Activated CD4-positive, alpha-beta T cell treated with anti-CD3 and anti-CD28 coated beads, Interleukin-2, Interleukin-6, amounts not matched to agents 100 ng/mL and 50 ng/mL, durations not matched to agents 16 hours and 8 hours (primary cell): ENCODE measurements at regions not wholly inside any gene's neighbourhood (a gene's known extent, or its start where the extent isn't known, plus 50 kb on each side); places are given as distances from the start of the nearest gene placed in this dataset.
"Not testable (repeated sequence)": the region's sequence is repeated elsewhere in the genome, so short reads cannot be mapped to it uniquely, and the experiment has no call there.

Experiments
- DNase-seq: peaks from one replicate; pipeline ENCODE4 v3.0.0-alpha.2; 2020

- DNase-seq, result not testable (repeated sequence)
Observed at GRCh38 chr7:75201606-75202079, 109.3 kb downstream of the GTF2IRD2B start.

DNA sequence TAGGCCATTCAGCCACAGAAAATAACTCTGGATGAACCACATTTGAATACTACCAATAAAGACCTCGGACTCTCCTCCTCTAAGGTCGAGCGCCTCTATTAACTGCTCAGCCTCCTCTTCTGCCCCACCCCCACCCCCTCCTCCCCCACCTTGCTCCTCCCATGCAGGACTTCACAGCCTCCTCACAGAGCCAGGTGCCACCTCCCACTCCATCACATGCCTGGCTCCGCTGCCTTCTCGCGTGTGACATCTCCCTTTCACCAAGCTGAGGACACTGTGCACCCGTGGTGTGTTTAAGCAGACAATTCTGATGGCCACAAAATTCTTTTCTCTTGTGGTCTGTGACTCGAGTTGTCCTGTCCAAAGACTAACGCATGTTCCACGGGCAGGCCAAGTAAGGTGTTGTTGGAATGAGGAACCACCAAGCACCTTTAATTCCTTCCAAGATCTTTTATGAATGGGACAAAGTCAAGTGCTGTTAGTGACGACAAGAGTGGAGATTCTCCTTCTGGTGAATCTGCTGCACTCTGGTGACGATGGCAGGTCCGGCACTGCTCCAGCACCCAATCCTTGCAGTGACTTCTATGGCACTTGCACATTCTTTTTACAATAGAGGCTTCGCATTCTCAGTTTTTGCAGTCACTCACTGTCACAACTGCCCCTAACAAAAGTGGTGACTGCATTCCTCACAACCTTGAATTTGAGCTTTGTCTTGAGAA lies 113.1 kb downstream of the GTF2IRD2B start:
- DNase-seq, result not testable (repeated sequence)

GRCh38 chr7:75215460-75215859 lies 123.1 kb downstream of the GTF2IRD2B start:
- not testable (repeated sequence) for DNase-seq

DNA sequence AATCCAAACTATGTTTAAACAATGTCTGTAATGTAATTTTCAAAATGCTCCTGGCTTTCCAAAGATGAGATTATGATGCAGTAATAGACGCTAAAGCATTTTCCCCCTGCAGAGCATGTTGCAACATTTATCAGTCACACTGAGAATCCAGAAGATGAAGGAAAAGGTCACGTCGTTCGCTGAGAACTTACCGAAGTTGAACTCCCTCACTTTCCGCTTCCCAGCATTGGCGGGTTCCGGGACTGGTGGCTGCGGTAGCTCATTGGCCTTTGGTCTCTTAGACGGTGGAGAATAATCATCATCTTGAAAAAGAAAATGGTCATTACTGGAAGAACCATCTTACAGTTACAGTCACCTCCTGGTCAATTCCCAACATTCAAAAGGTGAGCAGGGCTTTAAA lies 124.6 kb downstream of the GTF2IRD2B start:
- not testable (repeated sequence) for DNase-seq

GRCh38 chr7:75226102-75226501 lies 133.7 kb downstream of the GTF2IRD2B start:
- DNase-seq, result not testable (repeated sequence)

DNA sequence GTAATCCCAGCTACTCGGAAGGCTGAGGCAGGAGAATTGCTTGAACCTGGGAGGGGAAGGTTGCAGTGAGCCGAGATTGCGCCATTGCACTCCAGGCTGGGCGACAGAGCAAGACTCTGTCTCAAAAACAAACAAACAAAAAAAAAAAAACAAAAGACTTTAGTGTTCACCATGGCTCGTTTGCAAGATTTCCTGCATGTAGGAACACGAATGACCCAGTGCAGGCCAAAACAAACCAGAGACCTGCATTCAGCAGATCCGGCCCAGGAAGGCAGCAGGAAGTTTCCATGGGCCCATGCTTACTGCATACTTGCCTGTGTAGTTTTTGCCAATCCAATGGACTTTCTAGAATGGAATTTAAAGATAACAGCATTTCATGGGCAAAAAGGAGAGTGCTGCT lies 137.2 kb downstream of the GTF2IRD2B start:
- not testable (repeated sequence) for DNase-seq

- not testable (repeated sequence) for DNase-seq
Observed at GRCh38 chr7:75230558-75230957, 138.2 kb downstream of the GTF2IRD2B start.

- not testable (repeated sequence) for DNase-seq
Observed at GRCh38 chr7:75235092-75235826, 142.9 kb downstream of the GTF2IRD2B start.

DNA sequence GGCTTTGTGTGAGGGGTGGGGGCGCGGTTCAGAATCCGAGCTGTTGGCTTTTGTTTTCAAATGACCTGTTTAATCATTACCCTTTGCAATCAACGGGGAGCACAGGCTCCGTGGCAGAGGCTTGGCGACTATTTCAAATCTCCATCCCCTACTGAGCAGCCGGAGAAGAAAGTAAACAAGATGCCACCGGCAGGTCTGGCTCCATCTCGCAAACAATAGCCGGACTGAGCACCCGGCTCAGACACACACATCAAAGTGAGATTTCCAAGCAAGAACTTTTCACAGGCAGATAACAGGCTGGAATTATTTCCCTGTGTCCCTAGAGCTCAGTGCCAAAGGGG lies 143.4 kb downstream of the GTF2IRD2B start:
- DNase-seq, result not testable (repeated sequence)

DNA sequence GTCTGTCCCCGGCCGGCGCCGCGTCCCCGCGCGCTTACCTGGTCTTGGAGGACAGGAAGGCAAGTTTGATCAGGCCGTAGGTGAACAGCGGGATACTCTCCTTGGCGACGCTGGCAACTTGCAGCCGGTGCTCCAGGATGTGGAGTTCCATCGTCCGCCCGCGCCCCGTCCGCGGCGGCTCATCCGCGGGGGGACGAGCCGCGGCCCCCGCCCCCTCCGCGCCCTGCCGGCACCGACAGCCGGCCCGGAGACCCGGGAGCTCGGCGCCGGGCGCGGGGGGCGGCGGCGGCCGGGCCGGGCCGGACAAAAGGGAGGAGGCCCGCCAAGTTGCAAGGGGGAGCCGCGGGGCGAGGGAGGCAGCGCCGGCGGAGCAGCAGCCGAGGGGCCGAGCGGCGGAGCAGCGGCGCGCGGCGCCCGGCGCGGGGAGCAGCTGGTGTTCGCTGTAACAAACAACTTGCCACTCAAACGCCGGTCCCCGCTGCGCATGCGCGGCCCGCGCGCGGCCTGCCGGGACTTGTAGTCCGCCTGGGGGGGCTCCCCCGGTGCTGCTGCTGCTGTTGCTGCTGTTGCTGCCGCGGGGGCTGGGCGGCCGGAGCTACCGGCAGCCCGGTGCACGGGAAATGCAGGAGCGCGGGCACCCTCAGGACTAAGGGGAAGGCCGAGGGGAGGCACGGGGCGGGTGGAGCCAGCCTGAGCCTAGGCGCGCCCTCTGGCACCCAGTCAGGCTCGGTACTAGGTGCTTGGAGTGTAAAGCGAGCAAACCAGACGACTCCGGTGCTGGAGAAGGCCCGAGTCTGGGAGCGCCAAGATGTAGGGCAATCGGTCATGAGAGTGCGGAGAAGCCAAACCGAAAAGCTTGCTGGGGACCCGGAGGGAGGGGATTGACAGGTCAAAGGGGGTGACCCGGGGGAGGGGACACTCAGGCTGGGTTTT lies 145.1 kb downstream of the GTF2IRD2B start:
- DNase-seq, result peak; percentile 68

GRCh38 chr7:75238309-75238708 lies 145.9 kb downstream of the GTF2IRD2B start:
- not testable (repeated sequence) for DNase-seq

DNA sequence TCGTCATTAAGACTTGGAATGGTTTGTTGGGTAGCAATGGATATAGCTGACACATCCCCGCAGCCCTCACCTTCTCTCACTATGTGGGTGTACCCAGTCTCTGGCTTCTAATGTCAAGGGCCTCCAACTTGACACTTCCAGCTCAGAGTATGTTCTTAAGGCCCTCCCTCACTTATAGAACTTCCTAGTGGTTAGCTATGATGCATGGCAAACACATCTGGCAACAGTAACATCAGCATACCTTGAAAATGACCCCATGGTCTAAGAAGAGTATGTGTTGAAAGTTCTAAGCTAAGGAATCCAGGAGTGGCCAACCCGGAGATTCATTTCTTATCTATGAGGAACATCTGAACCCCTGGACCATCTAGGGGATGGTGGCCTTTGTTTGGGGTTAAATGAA lies 151.2 kb downstream of the GTF2IRD2B start:
- DNase-seq, result not testable (repeated sequence)

DNA sequence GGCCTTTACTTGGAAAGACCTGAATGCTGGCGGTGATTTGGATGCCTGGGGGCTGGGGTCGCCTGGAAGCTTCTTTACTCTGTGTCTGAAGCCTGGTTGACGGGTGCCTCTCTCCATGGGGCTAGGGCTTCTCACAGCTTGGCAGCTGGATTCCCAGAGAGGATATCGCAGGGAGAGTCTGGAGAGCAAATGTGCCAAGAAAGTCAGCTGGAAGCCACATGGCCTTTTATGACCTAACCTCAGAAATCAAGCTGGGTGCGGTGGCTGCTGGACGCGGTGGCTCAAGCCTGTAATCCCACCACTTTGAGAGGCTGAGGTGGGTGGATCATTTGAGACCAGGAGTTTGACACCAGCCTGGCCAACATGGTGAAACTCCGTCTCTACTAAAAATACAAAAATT lies 147.2 kb upstream of the TRIM73 start:
- DNase-seq, result not testable (repeated sequence)

GRCh38 chr7:75254238-75254637 lies 141.2 kb upstream of the TRIM73 start:
- DNase-seq, result not testable (repeated sequence)

- DNase-seq, result not testable (repeated sequence)
Observed at GRCh38 chr7:75257442-75257841, 138.0 kb upstream of the TRIM73 start.

DNA sequence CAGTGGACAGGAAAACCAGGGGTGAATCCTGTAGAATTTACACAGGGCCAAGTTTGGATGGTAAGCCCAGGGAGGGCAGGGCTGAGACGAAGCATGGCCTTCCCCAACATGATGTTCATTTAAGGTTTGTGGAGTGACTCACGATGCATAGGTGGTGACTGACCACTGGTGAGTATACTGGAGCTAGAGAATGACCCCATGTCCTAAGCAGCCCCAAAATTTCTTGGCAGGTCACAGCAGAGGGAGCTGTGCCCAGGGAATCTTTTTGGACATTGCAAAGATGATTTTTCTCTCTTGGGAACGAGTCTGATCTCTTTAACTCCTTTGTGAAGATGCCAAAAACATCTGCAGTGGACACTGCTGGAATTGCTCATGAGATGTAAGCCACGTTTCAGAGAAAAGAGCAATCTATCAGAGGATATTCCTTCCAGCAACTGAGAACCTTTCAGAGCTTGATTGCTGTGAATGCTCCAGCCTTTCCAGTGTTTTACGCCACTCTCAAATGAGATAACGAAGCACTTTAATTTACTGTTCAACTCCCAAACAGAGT lies 135.9 kb upstream of the TRIM73 start:
- not testable (repeated sequence) for DNase-seq

GRCh38 chr7:75261660-75262059 lies 133.8 kb upstream of the TRIM73 start:
- not testable (repeated sequence) for DNase-seq

DNA sequence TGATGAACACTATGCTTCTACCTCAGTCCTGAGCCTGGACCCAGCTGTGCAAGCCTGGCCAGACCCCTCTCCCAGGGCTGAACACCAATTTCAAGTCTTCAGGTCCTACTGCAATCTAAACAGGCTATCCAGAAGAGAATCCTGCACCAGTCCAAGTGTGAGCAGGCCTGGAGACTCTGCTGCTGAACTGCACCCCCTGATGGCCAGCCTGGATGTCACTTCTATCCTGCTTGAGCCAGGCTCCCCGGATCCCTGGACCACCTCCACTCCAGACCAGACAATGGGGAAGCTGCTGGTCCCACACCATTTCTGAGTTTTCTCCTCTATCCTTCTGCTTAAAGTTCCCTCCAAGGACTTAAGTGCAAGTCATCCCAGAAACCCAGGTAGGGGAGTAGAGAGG lies 127.3 kb upstream of the TRIM73 start:
- DNase-seq, result not testable (repeated sequence)

DNA sequence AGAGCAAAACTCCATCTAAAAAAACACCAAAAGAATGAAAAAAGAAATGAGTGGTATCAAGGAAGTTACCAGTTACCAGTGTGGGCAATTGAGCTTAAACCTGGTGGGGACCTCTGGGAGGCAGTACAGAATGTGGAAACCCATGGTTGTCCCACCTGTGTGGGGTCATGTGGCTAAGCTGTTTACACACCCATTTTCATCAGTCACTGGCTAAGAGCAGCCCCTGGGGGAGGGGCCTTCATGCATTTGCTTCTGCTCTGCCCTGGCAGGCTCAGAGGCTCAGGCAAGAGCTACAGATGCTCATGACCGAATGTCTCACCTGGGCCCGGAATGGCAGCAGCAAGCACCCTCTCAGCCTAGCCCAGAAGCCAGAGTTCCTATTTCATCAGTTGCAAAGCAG lies 126.3 kb upstream of the TRIM73 start:
- not testable (repeated sequence) for DNase-seq

DNA sequence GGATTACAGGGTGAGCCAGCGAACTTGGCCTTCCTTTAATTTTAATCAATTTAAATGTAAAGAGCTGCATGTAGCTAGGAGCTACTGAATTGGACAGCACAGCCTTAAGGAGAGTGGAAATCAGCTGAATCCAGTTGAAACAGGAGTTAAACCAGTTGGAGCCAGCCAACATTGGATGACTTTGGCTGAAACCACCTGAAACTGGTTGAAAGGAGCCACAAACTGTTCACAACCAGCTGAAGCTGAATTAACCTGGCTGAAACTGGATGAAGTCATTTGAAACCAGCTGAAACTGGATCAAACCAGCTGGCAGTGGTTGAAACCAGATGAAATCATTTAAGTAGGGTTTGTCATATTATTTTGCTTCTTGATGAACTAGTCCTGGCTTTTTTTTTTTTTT lies 121.3 kb upstream of the TRIM73 start:
- DNase-seq, result not testable (repeated sequence)
